AG04449 (cell line): ENCODE measurements at regions not wholly inside any gene's neighbourhood (a gene's known extent, or its start where the extent isn't known, plus 50 kb on each side); places are given as distances from the start of the nearest gene placed in this dataset.

Experiments
- CTCF ChIA-PET: fragments of 350-600 bp; formaldehyde crosslinking; extraction: SDS; loops from one replicate; lab custom pipeline; 2021; ENCODE audit warnings: antibody characterized with exemption; lab: Yijun Ruan, JAX
- POLR2A ChIA-PET: fragments of 400-600, 350-600 bp; formaldehyde crosslinking; extraction: SDS; loops from one replicate; lab custom pipeline; 2020; ENCODE audit warnings: antibody characterized with exemption, inconsistent platforms; lab: Yijun Ruan, JAX
- DNase-seq: peaks from one replicate; pipeline ENCODE4 v3.0.0-alpha.2; 2010; ENCODE audit warnings: low read depth, low spot score
- H3K4me3 ChIP-seq: 2 replicates; pipeline ENCODE4 v1.5.1; 2011; ENCODE audit warnings: low read depth, mild to moderate bottlenecking, control low read depth, low read length
- CTCF ChIP-seq: IDR thresholded peaks from one replicate; pipeline ENCODE4 v1.5.1; 2011; ENCODE audit warnings: mild to moderate bottlenecking, moderate library complexity, low read length, control low read depth, inconsistent platforms; ENCODE audit not compliant: insufficient read depth; ENCODE audit errors: missing control alignments

GRCh38 chr7:95687759-95688343 lies 84.5 kb upstream of the DYNC1I1 start:
- POLR2A ChIA-PET = no interaction called here
- TF ChIP-seq CTCF = peak; percentile 23
- no peak overlapping the region for H3K4me3 ChIP-seq
- CTCF ChIA-PET = interaction anchor here (1.0 to 10.5 kb wide), 15 partner anchors 13 to 1238 kb away, joined by 3 to 556 read pairs (median 4); no protein-coding TSS in a partner anchor
- no peak for DNase-seq

- ChIA-PET CTCF (interaction anchor here (0.8 to 10.5 kb wide), 16 partner anchors 9 to 1243 kb away, joined by 3 to 556 read pairs (median 6); no protein-coding TSS in a partner anchor), POLR2A (interaction anchor here (0.5 to 1.2 kb wide), 2 partner anchors 158 to 186 kb away, joined by 3 to 6 read pairs; no protein-coding TSS in a partner anchor)
- peak; percentile 26 for TF ChIP-seq CTCF
- H3K4me3 ChIP-seq = no peak overlapping the region
- peak; percentile 9 for DNase-seq
Observed at GRCh38 chr7:95686109-95686508, 86.2 kb upstream of the DYNC1I1 start.

- no peak for TF ChIP-seq CTCF
- no peak for DNase-seq
- H3K4me3 ChIP-seq = no peak overlapping the region
- POLR2A ChIA-PET = no interaction called here
- CTCF ChIA-PET = interaction anchor here (1.1 to 7.5 kb wide), 7 partner anchors 72 to 173 kb away, joined by 3 to 107 read pairs (median 4); no protein-coding TSS in a partner anchor
Observed at GRCh38 chr7:95684505-95684904, 87.8 kb upstream of the DYNC1I1 start.

- no peak overlapping the region for H3K4me3 ChIP-seq
- DNase-seq = no peak
- no peak for TF ChIP-seq CTCF
- ChIA-PET CTCF (interaction anchor here (0.8 to 7.5 kb wide), 13 partner anchors 10 to 173 kb away, joined by 3 to 107 read pairs (median 4); no protein-coding TSS in a partner anchor), POLR2A (no interaction called here)
Observed at GRCh38 chr7:95684037-95684436, 87.7 kb upstream of the PDK4 start.

GRCh38 chr7:95682913-95683312 lies 86.6 kb upstream of the PDK4 start:
- ChIA-PET POLR2A (no interaction called here), CTCF (interaction anchor here (0.8 to 7.5 kb wide), 12 partner anchors 8 to 172 kb away, joined by 3 to 107 read pairs (median 4); no protein-coding TSS in a partner anchor)
- H3K4me3 ChIP-seq = no peak overlapping the region
- DNase-seq = no peak
- no peak for TF ChIP-seq CTCF

GRCh38 chr7:95676691-95677090 lies 80.4 kb upstream of the PDK4 start:
- no peak for DNase-seq
- no peak overlapping the region for H3K4me3 ChIP-seq
- ChIA-PET POLR2A (no interaction called here), CTCF (no interaction called here)
- TF ChIP-seq CTCF = no peak
